Fibroblast of skin of right biceps (primary cell): ENCODE measurements at regions not wholly inside any gene's neighbourhood (a gene's known extent, or its start where the extent isn't known, plus 50 kb on each side); places are given as distances from the start of the nearest gene placed in this dataset.
"Not testable (repeated sequence)": the region's sequence is repeated elsewhere in the genome, so short reads cannot be mapped to it uniquely, and the experiment has no call there.

ENCODE experiments used
- DNase-seq: peaks from one replicate; pipeline ENCODE4 v3.0.0-alpha.2; 2013

DNA sequence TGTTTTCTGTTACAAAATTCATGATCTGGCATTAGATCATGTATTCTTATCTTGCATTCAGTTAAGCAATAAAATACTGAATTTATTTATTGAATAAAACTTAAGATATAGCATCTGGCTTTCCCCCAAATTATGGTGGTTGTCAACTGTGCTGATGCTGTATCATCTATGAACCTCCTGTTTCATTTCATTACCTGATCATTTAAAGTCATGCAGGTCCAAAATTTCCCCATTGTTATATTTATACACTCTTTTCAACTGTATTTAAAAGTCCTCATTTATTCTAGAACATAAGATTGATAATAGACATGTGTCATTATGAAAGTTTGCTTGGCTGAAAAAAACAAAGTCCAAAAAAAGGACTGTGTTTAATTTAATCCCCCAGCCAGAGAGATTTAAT lies 627.4 kb upstream of the ADGRB3 start:
- no peak for DNase-seq

GRCh38 chr6:67986694-67987232 lies 648.3 kb upstream of the ADGRB3 start:
- DNase-seq = no peak

DNA sequence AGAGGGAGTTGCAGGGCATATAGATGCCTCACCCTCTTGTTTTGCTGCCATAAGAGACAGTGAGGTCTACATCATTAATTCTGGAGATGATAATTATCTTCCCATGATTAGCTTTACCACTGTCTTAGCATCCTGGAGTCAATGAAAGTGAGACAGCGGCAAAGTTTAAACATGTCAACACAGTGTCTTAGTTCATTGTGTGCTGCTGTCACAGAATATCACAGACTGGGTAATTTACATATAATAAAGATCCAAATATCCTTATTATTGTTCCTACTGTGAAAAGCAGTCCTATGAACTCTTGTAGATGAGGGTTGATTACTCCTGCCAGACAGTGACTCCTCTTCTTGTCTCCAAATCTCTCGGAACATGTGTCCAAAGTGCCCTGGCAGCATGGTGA lies 658.6 kb upstream of the ADGRB3 start:
- DNase-seq = no peak

- no peak for DNase-seq
Observed at GRCh38 chr6:67974931-67975330, 660.2 kb upstream of the ADGRB3 start.

DNA sequence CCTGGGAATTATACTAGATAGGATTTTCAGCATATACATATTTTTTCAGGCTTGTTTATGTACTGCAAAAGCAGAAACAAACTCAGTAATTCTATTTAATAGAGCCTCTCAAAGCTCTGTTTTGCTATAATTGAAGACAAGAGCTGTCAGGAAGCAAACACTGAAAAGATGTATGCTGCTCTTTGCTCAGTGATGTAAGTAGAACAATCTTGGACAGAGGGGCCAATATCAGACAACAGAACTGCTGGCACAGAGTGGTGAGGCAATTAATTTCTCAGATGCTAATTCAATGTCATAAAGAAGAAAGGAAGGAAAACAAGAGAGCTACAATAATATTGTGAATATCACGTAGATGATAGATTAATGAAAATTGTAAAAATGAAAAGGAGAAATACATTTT lies 663.3 kb upstream of the ADGRB3 start:
- no peak for DNase-seq

GRCh38 chr6:67966830-67967229 lies 668.3 kb upstream of the ADGRB3 start:
- DNase-seq = no peak

- DNase-seq = no peak
Observed at GRCh38 chr6:67956352-67956751, 678.7 kb upstream of the ADGRB3 start.

- no peak for DNase-seq
Observed at GRCh38 chr6:67952948-67953347, 682.1 kb upstream of the ADGRB3 start.

- DNase-seq = peak; percentile 2
Observed at GRCh38 chr6:67952121-67952520, 683.0 kb upstream of the ADGRB3 start.

- DNase-seq = not testable (repeated sequence)
Observed at GRCh38 chr6:67947762-67948161, 687.3 kb upstream of the ADGRB3 start.

GRCh38 chr6:67935976-67936477 lies 699.1 kb upstream of the ADGRB3 start:
- no peak for DNase-seq

GRCh38 chr6:67933278-67933677 lies 701.8 kb upstream of the ADGRB3 start:
- DNase-seq = no peak

- DNase-seq = not testable (repeated sequence)
Observed at GRCh38 chr6:67922588-67922987, 712.5 kb upstream of the ADGRB3 start.

DNA sequence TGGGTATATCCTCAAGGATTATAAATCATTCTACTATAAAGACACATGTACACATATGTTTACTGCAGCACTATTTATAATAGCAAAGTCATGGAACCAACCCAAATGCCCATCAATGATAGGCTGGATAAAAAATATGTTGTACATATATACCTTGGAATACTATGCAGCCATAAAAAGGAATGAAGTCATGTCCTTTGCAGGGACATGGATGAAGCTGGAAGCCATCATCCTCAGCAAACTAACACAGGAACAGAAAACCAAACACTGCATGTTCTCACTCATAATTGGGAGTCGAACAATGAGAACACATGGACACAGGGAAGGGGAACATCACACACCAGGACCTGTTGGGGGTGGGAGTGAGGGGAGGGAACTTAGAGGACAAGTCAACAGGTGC lies 715.0 kb upstream of the ADGRB3 start:
- DNase-seq = not testable (repeated sequence)

DNA sequence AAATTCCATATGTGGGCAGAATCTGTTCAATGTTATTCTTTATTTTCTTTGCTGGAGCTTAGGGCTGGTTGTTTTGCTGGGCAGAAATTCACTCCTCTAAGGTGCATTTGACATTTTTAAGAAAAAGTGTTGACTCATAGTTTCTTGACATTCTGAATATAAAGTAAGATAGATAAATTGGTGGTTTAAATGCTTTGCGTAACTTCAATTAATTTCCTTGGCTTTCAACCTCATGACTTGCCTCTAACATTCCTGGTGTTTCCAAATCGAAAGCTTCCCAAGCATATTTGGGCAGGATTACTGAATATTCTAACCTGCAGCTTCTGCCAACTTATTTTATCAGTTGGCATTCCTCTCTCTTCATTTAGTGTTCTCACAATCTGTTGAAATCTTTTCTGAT lies 718.7 kb upstream of the ADGRB3 start:
- peak; percentile 8 for DNase-seq

GRCh38 chr6:67914419-67914818 lies 720.7 kb upstream of the ADGRB3 start:
- no peak for DNase-seq

- no peak for DNase-seq
Observed at GRCh38 chr6:67909354-67909753, 725.7 kb upstream of the ADGRB3 start.

GRCh38 chr6:67908379-67908778 lies 726.7 kb upstream of the ADGRB3 start:
- DNase-seq = no peak

- DNase-seq = not testable (repeated sequence)
Observed at GRCh38 chr6:67904735-67905134, 730.3 kb upstream of the ADGRB3 start.

- DNase-seq = no peak
Observed at GRCh38 chr6:67898875-67899274, 736.2 kb upstream of the ADGRB3 start.

- DNase-seq = no peak
Observed at GRCh38 chr6:67897998-67898607, 737.0 kb upstream of the ADGRB3 start.

GRCh38 chr6:67896476-67896875 lies 738.6 kb upstream of the ADGRB3 start:
- DNase-seq = no peak

- peak; percentile 7 for DNase-seq
Observed at GRCh38 chr6:67889682-67889995, 745.4 kb upstream of the ADGRB3 start.

GRCh38 chr6:67888886-67889681 lies 746.0 kb upstream of the ADGRB3 start:
- no peak for DNase-seq

- no peak for DNase-seq
Observed at GRCh38 chr6:67888546-67888885, 746.6 kb upstream of the ADGRB3 start.
